GM12865 (cell line): ENCODE measurements at regions not wholly inside any gene's neighbourhood (a gene's known extent, or its start where the extent isn't known, plus 50 kb on each side); places are given as distances from the start of the nearest gene placed in this dataset.

Experiments
- DNase-seq: peaks from one replicate; pipeline ENCODE4 v3.0.0; 2010; ENCODE audit warnings: low read depth
- H3K4me3 ChIP-seq: 2 replicates; pipeline ENCODE4 v1.5.1; 2011; ENCODE audit warnings: mild to moderate bottlenecking, low read depth, low read length, control low read depth
- CTCF ChIP-seq: IDR thresholded peaks from 2 replicates; pipeline ENCODE4 v1.5.1; 2011; ENCODE audit warnings: low read length, control low read depth, low read depth, inconsistent platforms; ENCODE audit not compliant: insufficient read depth; ENCODE audit errors: missing control alignments

DNA sequence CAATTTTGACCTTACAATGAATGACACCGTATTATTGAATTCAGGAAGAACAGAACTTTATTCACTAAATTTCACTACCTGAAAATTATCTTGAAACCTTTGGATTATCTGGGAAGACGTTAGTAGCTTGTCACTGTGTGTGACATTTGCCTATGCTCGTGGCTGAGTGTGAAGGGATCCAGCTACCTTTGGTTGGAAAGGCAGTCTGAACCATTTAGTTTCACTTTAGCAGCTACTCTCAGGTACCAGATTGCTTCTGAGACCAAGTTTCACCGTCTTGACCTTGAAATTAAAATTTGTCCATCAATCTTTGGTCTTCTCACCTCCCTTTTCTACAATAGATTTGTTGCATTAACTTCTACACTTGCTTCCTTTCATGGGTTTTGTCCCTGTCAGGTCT lies 637.5 kb downstream of the MBD2 start:
- DNase-seq = no peak
- no peak overlapping the region for H3K4me3 ChIP-seq
- no peak for TF ChIP-seq CTCF
